ENCODE measurements at regions not wholly inside any gene's neighbourhood (a gene's known extent, or its start where the extent isn't known, plus 50 kb on each side); places are given as distances from the start of the nearest gene placed in this dataset.

DNA sequence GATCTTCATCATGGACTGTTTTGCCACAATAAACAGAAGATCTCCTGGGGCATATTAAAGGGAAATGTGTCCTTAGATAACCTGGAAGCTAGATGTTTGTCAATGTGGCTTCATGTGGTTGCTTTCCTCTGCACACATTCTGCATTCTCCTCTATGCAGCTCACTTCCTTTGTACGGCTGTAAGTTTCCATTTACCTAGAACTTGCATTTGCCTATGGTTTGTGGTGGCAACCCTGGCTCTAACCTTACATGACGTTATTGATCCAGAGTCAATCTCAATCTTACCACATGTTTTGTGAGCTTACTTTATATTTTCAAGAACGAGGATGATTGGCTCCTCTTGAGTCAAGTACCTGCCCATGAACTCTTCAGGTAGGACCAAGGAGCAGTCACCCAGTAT, 863.1 kb downstream of the MAFB start:
- DNase-seq (ENCODE audit: low spot score): no peak

- no peak for DNase-seq (ENCODE audit: low spot score)
These were observed 863.4 kb downstream of the DHX35 start for GRCh38 chr20:39825524-39825923.

GRCh38 chr20:39823224-39823623, 861.1 kb downstream of the DHX35 start:
- DNase-seq (ENCODE audit: low spot score): peak; percentile 20

- peak; percentile 2 for DNase-seq (ENCODE audit: low spot score)
These were observed 860.5 kb downstream of the DHX35 start for GRCh38 chr20:39822667-39823066.

DNA sequence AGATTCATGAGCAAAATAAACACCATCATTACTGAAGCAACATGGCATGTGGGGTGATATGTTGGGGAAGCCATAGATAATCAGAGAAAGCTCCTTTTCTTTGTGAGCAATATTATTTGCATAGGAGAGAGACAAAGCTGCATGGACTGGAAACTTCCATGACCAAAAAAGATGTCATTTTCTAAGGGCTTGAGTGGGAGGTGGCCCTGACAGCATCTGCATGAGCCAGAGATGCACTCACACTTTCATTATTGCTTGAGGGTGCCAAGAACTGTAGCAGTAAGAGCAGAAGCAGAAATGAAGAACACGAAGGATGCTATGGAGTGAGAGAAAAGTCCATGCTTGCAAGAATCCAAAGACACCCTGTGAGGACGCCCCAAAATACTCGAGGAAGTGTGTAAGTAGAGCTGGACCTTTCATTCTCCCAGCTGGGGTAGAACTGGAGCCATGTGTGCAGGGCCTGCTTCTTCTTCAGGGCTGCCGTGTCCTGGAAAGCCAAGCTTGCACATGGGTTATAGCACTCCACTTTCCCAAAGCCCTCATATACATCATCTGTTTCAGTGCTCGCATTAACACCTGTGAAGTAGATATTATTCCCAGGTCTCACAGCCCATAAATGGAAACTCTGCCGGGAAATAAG, 851.2 kb downstream of the DHX35 start:
- DNase-seq (ENCODE audit: low spot score): no peak

GRCh38 chr20:39812116-39812515, 850.0 kb downstream of the DHX35 start:
- no peak for DNase-seq (ENCODE audit: low spot score)

GRCh38 chr20:39810309-39810708, 848.2 kb downstream of the DHX35 start:
- no peak for DNase-seq (ENCODE audit: low spot score)

DNA sequence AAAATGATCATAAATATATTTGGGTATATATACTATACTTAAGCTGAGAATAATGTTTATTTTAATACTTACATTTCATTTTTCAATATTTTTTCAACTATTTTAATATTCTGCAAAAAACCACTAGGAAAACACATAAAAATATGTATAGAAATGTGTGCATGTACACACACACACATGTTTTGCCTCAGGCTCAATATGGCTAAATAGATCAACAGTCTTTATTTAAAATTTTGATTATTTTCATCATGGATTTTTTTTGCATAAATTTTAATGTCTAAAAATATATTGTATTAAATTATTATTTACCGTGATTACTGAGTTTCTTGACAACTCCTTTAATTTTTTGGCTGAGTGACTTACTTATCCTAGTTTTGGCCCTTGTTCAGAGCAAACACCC, 846.5 kb downstream of the DHX35 start:
- no peak for DNase-seq (ENCODE audit: low spot score)

GRCh38 chr20:39800548-39800947, 838.4 kb downstream of the DHX35 start:
- no peak for DNase-seq (ENCODE audit: low spot score)

DNA sequence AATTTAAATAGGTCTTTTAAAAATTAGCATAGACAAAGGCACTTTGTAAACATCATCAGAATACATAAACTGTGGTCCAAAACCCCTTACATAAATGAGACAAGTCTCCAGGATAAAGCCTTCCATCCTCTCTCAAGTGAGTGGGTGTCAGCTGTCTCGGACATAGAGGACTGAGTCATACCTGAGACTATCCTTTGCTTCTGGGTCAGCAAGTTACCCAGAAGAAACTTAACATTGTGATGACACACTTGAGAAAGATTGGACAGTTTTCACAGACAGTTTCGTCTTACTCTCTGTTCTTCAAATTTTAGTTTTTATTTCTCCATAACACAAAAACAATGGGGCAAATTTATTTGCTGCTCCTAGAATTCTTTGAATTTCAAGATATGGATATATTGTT, 838.0 kb downstream of the DHX35 start:
- no peak for DNase-seq (ENCODE audit: low spot score)

GRCh38 chr20:39799366-39799965, 837.3 kb downstream of the DHX35 start:
- DNase-seq (ENCODE audit: low spot score): no peak

DNA sequence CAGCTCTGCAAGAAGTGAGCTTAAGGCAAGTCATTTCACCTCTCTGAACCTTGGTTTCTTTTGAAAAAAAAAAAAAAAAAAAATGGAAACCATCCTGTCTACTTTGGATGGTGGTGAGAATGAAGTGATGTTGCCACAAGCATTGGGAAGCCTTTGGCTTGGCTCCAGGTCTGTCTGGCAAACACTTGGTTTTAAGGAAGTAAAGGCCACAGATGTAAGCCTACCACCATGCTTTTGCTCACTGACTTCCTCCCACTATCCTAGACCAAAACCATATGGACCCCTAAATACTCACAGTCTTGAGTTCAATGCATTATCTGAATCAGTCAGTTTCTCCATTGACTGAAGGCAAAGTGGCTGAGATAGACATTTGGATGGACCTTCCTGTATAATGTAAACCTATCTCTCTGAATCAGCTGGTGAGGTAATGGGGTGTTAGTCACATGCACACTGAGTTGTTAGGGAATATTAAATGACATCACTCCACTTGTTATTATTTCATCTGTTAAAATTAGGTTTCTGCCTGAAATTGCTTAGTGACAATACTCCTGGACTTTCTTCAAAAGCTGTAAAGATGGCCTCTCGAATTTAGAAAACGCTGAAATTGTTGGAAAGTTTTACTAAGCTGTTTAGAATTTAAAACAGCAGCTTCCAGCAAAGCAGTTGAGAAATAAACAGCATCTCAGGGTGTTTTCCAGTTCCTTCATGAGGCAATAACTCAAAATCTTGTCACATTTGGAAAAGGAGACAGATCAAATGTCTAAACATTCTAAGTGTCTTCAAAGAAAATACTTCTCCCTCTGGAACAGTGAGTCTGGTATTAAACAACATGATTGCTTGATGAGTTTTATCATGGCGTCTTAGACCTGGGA, 833.5 kb downstream of the DHX35 start:
- no peak for DNase-seq (ENCODE audit: low spot score)

DNA sequence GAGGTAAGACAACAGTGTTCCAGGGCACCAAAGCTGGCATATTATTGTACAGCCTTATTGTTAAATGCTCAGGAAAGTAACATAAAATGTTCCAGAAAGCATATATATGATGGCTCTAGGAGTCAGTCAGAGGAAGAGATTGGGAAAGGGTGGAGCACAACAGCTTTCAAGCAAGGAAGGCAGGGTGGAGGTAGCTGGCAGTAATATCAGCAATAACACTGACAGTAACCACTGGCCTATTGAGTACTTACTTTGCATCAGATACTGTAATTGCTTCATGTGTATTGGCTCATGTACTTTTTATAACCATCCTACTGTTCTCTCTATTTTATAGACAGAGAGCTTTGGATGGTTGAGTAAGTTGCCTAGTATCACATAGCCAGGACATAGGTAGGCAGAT, 830.2 kb downstream of the DHX35 start:
- DNase-seq (ENCODE audit: low spot score): no peak

DNA sequence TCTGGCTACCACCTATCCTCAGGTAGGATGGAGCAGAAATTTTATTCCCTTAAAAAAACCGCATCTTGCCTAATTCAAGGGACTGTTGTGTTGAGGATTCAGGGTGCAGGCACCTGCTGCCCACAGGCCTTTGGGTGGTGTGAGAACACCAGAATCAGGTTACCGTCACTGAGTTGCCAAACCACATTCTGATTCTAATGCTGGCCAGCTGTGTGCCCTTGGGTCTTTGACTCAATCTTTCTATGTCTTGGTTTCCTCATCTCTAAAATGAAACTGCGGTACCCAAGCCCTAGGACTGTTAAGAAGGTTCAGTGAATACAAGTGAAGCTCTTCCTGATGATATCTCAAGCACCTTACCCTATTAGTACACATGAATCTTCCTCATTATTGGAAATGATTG, 827.3 kb downstream of the DHX35 start:
- DNase-seq (ENCODE audit: low spot score): no peak

- no peak for DNase-seq (ENCODE audit: low spot score)
These were observed 823.2 kb downstream of the DHX35 start for GRCh38 chr20:39785252-39785917.

DNA sequence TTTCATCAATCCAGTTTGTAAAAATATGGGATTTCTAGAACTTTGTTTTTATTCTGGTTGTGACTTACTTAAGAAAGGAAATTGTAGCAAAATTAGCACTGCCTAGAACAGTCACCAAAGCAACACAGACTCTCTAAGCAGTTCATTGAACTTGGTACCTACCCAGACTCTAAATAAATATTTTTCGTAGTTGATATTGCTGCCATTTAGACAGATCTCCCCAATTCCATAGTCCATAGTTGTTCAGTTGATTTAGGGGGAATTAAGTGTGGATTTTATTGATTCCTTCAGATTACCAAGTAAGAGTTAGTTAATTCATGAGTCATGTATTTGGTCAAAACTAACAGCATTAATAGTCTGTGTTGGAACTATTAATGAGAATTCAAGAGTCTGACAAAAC, 822.5 kb downstream of the DHX35 start:
- no peak for DNase-seq (ENCODE audit: low spot score)

GRCh38 chr20:39778847-39779604, 816.9 kb downstream of the DHX35 start:
- DNase-seq (ENCODE audit: low spot score): no peak

DNA sequence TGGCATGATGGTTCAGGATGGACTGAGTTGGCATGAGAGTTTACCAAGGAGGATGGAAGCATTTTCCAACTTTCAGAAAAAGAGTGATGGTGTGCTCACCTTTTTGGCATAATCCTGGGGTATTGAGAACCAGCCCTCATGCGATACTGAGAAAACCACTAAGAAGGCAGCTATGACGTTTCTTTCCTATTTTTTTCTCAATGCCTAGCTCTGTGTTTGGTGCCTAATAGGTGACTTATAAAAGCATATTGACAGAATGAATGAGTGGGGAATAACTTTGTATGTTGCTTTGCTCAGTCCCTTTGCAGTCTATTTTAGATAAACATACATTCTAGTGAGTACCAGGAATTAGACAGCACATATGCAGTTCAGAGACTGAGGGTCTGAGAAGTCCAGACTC, 816.3 kb downstream of the DHX35 start:
- no peak for DNase-seq (ENCODE audit: low spot score)

DNA sequence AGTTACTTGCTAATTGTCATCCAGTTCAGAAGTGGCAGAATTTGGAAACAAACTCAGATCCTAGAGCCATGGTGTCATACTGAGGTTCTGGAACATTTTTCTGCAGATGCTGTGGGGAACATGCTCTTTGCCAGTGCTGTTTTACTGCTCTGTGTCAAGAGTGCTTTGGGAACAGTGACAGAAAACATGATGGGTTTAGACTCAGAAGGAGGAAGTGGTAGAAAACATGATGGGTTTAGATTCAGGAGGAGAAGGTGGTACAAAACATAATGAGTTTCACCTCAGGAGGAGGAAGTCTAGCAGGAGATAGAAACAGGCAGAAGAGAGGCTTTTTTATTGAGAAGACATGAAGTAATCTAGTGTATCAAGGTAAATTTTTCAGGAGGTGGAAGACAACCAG, 815.5 kb downstream of the DHX35 start:
- DNase-seq (ENCODE audit: low spot score): no peak

GRCh38 chr20:39775110-39775509, 813.0 kb downstream of the DHX35 start:
- no peak for DNase-seq (ENCODE audit: low spot score)

- no peak for DNase-seq (ENCODE audit: low spot score)
These were observed 811.3 kb downstream of the DHX35 start for GRCh38 chr20:39773380-39774000.

- no peak for DNase-seq (ENCODE audit: low spot score)
These were observed 805.2 kb downstream of the DHX35 start for GRCh38 chr20:39767352-39767751.

All from LoVo (cell line).